T-cell (primary cell): ENCODE measurements at regions not wholly inside any gene's neighbourhood (a gene's known extent, or its start where the extent isn't known, plus 50 kb on each side); places are given as distances from the start of the nearest gene placed in this dataset.

ENCODE experiments used
- ATAC-seq, 4 experiments: fragments of 200-7000 bp in 3 of 4; fragments of 150-1000 bp in 1 of 4; cut with Tn5 transposase; replicated peaks in 1 of 4; 1 replicate in 3 of 4; 2 replicates in 1 of 4; pipeline ENCODE4 v1.10.0; 2021; ENCODE audit warnings: moderate library complexity in 3 of 4, mild to moderate bottlenecking in 2 of 4, moderate number of reproducible peaks in 1 of 4
- CTCF ChIA-PET, 2 donors: fragments of 300-600 bp; sonication (Branson Sonifier 250); formaldehyde crosslinking; loops; one replicate each; lab custom pipeline; 2022; ENCODE audit warnings: antibody characterized with exemption in 2 of 2; lab: Charles Lee
- POLR2A ChIA-PET, 2 donors: fragments of 300-600 bp; sonication (Branson Sonifier 250); formaldehyde crosslinking; loops; one replicate each; lab custom pipeline; 2022; ENCODE audit warnings: antibody characterized with exemption in 2 of 2; lab: Charles Lee
- DNase-seq, 35 experiments: peaks; one replicate each; pipeline versions ENCODE4 v3.0.0 to v3.0.0-alpha.2; 2013 to 2023
- H3K27ac ChIP-seq: one replicate; pipeline ENCODE4 v1.5.1; 2013; ENCODE audit warnings: low read length
- H3K27me3 ChIP-seq, 2 experiments: replicated peaks in 1 of 2; 1 replicate in 1 of 2; 2 replicates in 1 of 2; pipeline versions ENCODE4 v1.6.1 to v1.7.0; 2013; ENCODE audit warnings: low read length in 1 of 2, mixed read lengths in 1 of 2; ENCODE audit not compliant: control insufficient read depth in 2 of 2, insufficient read depth in 2 of 2; ENCODE audit errors: extremely low read depth in 1 of 2
- H3K36me3 ChIP-seq, 2 donors: 1 replicate in 1 of 2; 2 replicates in 1 of 2; pipeline versions ENCODE4 v1.6.1 to v1.7.0; 2013; ENCODE audit warnings: low read length in 1 of 2; ENCODE audit not compliant: control insufficient read depth in 2 of 2, insufficient read depth in 1 of 2; ENCODE audit errors: extremely low read depth in 1 of 2
- H3K4me1 ChIP-seq, 2 experiments: 1 replicate in 1 of 2; 2 replicates in 1 of 2; pipeline versions ENCODE4 v1.6.1 to v1.7.0; 2013; ENCODE audit warnings: low read length in 2 of 2, mixed read lengths in 1 of 2; ENCODE audit not compliant: insufficient read depth in 2 of 2, control insufficient read depth in 1 of 2; ENCODE audit errors: extremely low read depth in 1 of 2
- H3K4me3 ChIP-seq, 2 donors: 1 replicate in 1 of 2; 2 replicates in 1 of 2; pipeline versions ENCODE4 v1.5.1 to v1.7.0; 2013; ENCODE audit warnings: mild to moderate bottlenecking in 2 of 2, low read length in 1 of 2, moderate library complexity in 1 of 2; ENCODE audit not compliant: control insufficient read depth in 1 of 2; ENCODE audit errors: extremely low read depth in 1 of 2
- H3K9me3 ChIP-seq: 2 replicates; pipeline ENCODE4 v1.7.0; 2013
- H3K27ac Mint-ChIP-seq, 2 donors: one replicate each; pipeline ENCODE4 v1.8.0; 2020 to 2021; ENCODE audit warnings: mild to moderate bottlenecking in 2 of 2, mixed read lengths in 2 of 2
- H3K27me3 Mint-ChIP-seq, 2 donors: one replicate each; pipeline ENCODE4 v1.8.0; 2021 to 2022; ENCODE audit warnings: mixed read lengths in 2 of 2
- H3K36me3 Mint-ChIP-seq: one replicate; pipeline ENCODE4 v1.8.0; 2021; ENCODE audit warnings: mixed read lengths
- H3K4me1 Mint-ChIP-seq, 3 donors: one replicate each; pipeline ENCODE4 v1.8.0; 2020 to 2022; ENCODE audit warnings: mixed read lengths in 3 of 3, mild to moderate bottlenecking in 1 of 3
- H3K4me3 Mint-ChIP-seq, 3 donors: one replicate each; pipeline ENCODE4 v1.8.0; 2020 to 2022; ENCODE audit warnings: mild to moderate bottlenecking in 3 of 3, mixed read lengths in 3 of 3, moderate library complexity in 3 of 3
- H3K9me3 Mint-ChIP-seq, 3 donors: one replicate each; pipeline ENCODE4 v1.8.0; 2020 to 2022; ENCODE audit warnings: mixed read lengths in 3 of 3
- WGBS: methylation state at CpG from one replicate; pipeline ENCODE4 v1.1.5; 2013; ENCODE audit warnings: missing lambda C conversion rate; ENCODE audit not compliant: insufficient coverage; 5-methylcytosine and 5-hydroxymethylcytosine counted together

- peaks cover 0 to 3% of the 10 kb centered on the region in 2 experiments for H3K27me3 ChIP-seq
- 71% methylated on average over 1 of the region's 2 CpGs for WGBS
Observed at GRCh38 chr2:160905862-160906261, 254.4 kb upstream of the TANK start.

GRCh38 chr2:160906878-160907277, 253.3 kb upstream of the TANK start:
- Mint-ChIP-seq H3K27me3 (peaks cover 5% of the 10 kb centered on the region in 2 donors), H3K9me3 (no peaks in the 10 kb centered on the region), H3K4me3 (no peak overlapping the region), H3K36me3 (no peaks in the 10 kb centered on the region), H3K4me1 (no peaks in the 10 kb centered on the region), H3K27ac (no peak overlapping the region)
- no peak overlapping the region for H3K4me3 ChIP-seq
- H3K4me1 ChIP-seq: no peaks in the 10 kb centered on the region
- DNase-seq: no peak
- no CpG with 5 or more reads among the region's 1 CpG for WGBS
- CTCF ChIA-PET: no interaction called here
- no peak for ATAC-seq
- H3K9me3 ChIP-seq: no peaks in the 10 kb centered on the region
- H3K27ac ChIP-seq: no peak overlapping the region
- POLR2A ChIA-PET: no interaction called here
- peaks cover 0 to 3% of the 10 kb centered on the region in 2 experiments for H3K27me3 ChIP-seq
- H3K36me3 ChIP-seq: no peaks in the 10 kb centered on the region

More at GRCh38 chr2:160905862-160906261, 254.4 kb upstream of the TANK start:
- no peaks in the 10 kb centered on the region for H3K36me3 Mint-ChIP-seq
- ChIA-PET POLR2A (no interaction called here), CTCF (no interaction called here)
- Histone ChIP-seq H3K4me3 (no peak overlapping the region), H3K27ac (no peak overlapping the region), H3K36me3 (no peaks in the 10 kb centered on the region), H3K9me3 (no peaks in the 10 kb centered on the region), H3K4me1 (no peaks in the 10 kb centered on the region)
- no peaks in the 10 kb centered on the region for H3K9me3 Mint-ChIP-seq
- no peak overlapping the region for H3K4me3 Mint-ChIP-seq
- DNase-seq (no peak), ATAC-seq (no peak)
- no peaks in the 10 kb centered on the region for H3K4me1 Mint-ChIP-seq
- H3K27me3 Mint-ChIP-seq: peaks cover 5% of the 10 kb centered on the region in 2 donors
- H3K27ac Mint-ChIP-seq: no peak overlapping the region

GRCh38 chr2:160907738-160908137, 252.5 kb upstream of the TANK start:
- ChIA-PET POLR2A (no interaction called here), CTCF (no interaction called here)
- ATAC-seq (no peak), DNase-seq (no peak)
- Mint-ChIP-seq H3K27me3 (peaks cover 5% of the 10 kb centered on the region in 2 donors), H3K4me1 (no peaks in the 10 kb centered on the region), H3K4me3 (no peak overlapping the region), H3K9me3 (no peaks in the 10 kb centered on the region), H3K36me3 (no peaks in the 10 kb centered on the region), H3K27ac (no peak overlapping the region)
- Histone ChIP-seq H3K36me3 (no peaks in the 10 kb centered on the region), H3K27me3 (peaks cover 0 to 3% of the 10 kb centered on the region in 2 experiments), H3K9me3 (no peaks in the 10 kb centered on the region), H3K27ac (no peak overlapping the region), H3K4me3 (no peak overlapping the region), H3K4me1 (no peaks in the 10 kb centered on the region)
- WGBS: no CpG with 5 or more reads among the region's 1 CpG

DNA sequence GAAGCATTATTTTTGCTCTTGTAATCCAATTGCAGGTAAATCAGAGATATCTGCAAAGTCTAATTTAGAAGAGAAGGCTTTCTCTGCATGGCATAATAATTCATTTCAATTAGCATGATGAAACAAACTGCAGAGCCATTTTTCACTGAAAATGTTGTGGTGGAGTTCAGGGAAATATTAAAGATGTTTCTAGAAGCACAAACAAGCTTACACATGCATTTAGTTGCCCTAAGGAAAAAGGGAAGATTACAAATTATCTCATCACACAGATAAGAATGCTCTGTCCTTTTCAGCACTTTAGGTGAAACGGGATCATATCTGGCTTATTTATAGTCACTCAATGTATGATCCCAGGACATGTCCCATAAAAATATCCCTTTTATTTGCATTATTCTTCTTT, 252.1 kb upstream of the TANK start:
- peaks cover 0 to 3% of the 10 kb centered on the region in 2 experiments for H3K27me3 ChIP-seq
- CTCF ChIA-PET: interaction anchor here in 1 of 2 donors (0.7 kb wide), 1 partner anchor 148 kb away, joined by 3 read pairs; no protein-coding TSS in a partner anchor
- WGBS: no CpG with 5 or more reads among the region's 1 CpG
- no peak overlapping the region for H3K4me3 ChIP-seq
- no peaks in the 10 kb centered on the region for H3K36me3 ChIP-seq
- ATAC-seq: no peak
- Mint-ChIP-seq H3K9me3 (no peaks in the 10 kb centered on the region), H3K27me3 (peaks cover 3% of the 10 kb centered on the region in 2 donors), H3K27ac (no peak overlapping the region), H3K4me1 (no peaks in the 10 kb centered on the region), H3K4me3 (no peak overlapping the region), H3K36me3 (no peaks in the 10 kb centered on the region)
- H3K9me3 ChIP-seq: no peaks in the 10 kb centered on the region
- DNase-seq: no peak
- H3K4me1 ChIP-seq: no peaks in the 10 kb centered on the region
- no peak overlapping the region for H3K27ac ChIP-seq
- POLR2A ChIA-PET: no interaction called here

DNA sequence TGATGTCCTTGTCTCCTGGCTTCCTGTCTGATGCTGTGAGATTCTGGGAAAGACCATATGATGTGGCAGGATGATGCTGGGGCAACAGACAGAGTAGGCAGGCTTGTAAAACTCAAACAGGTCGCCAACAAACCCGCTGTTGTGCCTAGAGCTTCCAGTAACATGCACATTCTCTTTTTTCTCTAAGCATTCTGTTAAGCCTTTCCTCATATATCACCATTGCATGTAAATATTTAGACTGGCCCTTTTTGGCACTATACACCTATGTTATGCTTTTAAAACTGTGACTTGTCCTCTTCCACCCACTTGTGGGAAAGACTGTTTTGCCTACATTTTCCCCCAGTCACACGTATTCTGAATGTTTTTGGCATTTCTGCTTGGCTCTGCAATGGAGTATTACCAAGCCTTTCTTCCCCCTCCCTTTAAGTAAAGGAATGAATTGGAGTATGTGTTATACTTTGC, 250.4 kb upstream of the TANK start:
- ATAC-seq (no peak), DNase-seq (no peak)
- Histone ChIP-seq H3K4me1 (no peaks in the 10 kb centered on the region), H3K36me3 (no peaks in the 10 kb centered on the region), H3K27ac (no peak overlapping the region), H3K4me3 (no peak overlapping the region), H3K27me3 (peaks cover 0 to 3% of the 10 kb centered on the region in 2 experiments), H3K9me3 (no peaks in the 10 kb centered on the region)
- no peaks in the 10 kb centered on the region for H3K36me3 Mint-ChIP-seq
- 80% methylated on average over 2 of the region's 3 CpGs for WGBS
- no peak overlapping the region for H3K27ac Mint-ChIP-seq
- ChIA-PET CTCF (no interaction called here), POLR2A (no interaction called here)
- H3K9me3 Mint-ChIP-seq: no peaks in the 10 kb centered on the region
- peaks cover 0 to 3% (median 0%) of the 10 kb centered on the region in 3 donors for H3K4me1 Mint-ChIP-seq
- H3K27me3 Mint-ChIP-seq: no peaks in the 10 kb centered on the region
- H3K4me3 Mint-ChIP-seq: no peak overlapping the region

GRCh38 chr2:160910681-160911080, 249.5 kb upstream of the TANK start:
- POLR2A ChIA-PET: no interaction called here
- ATAC-seq: no peak
- Histone ChIP-seq H3K4me3 (no peak overlapping the region), H3K27me3 (peaks cover 0 to 3% of the 10 kb centered on the region in 2 experiments), H3K9me3 (no peaks in the 10 kb centered on the region), H3K36me3 (no peaks in the 10 kb centered on the region), H3K27ac (no peak overlapping the region), H3K4me1 (no peaks in the 10 kb centered on the region)
- no peak for DNase-seq
- Mint-ChIP-seq H3K27ac (no peak overlapping the region), H3K36me3 (no peaks in the 10 kb centered on the region), H3K4me3 (no peak overlapping the region), H3K27me3 (no peaks in the 10 kb centered on the region), H3K4me1 (peaks cover 0 to 3% (median 0%) of the 10 kb centered on the region in 3 donors), H3K9me3 (no peaks in the 10 kb centered on the region)
- 100% methylated on average over 1 of the region's 2 CpGs for WGBS
- CTCF ChIA-PET: interaction anchor here in 1 of 2 donors (0.6 kb wide), 1 partner anchor 410 kb away, joined by 3 read pairs; no protein-coding TSS in a partner anchor

- DNase-seq (no peak), ATAC-seq (no peak)
- Histone ChIP-seq H3K27me3 (peaks cover 0 to 3% of the 10 kb centered on the region in 2 experiments), H3K27ac (no peak overlapping the region), H3K36me3 (no peaks in the 10 kb centered on the region), H3K9me3 (no peaks in the 10 kb centered on the region), H3K4me1 (no peaks in the 10 kb centered on the region), H3K4me3 (no peak overlapping the region)
- Mint-ChIP-seq H3K4me1 (peaks cover 0 to 3% (median 0%) of the 10 kb centered on the region in 3 donors), H3K27ac (no peak overlapping the region), H3K36me3 (no peaks in the 10 kb centered on the region), H3K9me3 (no peaks in the 10 kb centered on the region), H3K4me3 (no peak overlapping the region), H3K27me3 (no peaks in the 10 kb centered on the region)
- WGBS: no CpG with 5 or more reads among the region's 1 CpG
- ChIA-PET CTCF (no interaction called here), POLR2A (no interaction called here)
Observed at GRCh38 chr2:160911258-160911657, 249.0 kb upstream of the TANK start.
